GM12878 (cell line): ENCODE measurements at regions not wholly inside any gene's neighbourhood (a gene's known extent, or its start where the extent isn't known, plus 50 kb on each side); places are given as distances from the start of the nearest gene placed in this dataset.

Experiments used
- ATAC-seq: fragments of 200-7000 bp; cut with Tn5 transposase; 3 replicates; pipeline ENCODE4 v1.9.1; 2020; ENCODE audit warnings: mild to moderate bottlenecking, moderate library complexity
- BruUV-seq: library from RNA; stranded (reverse); fragments of 400-500 nt; replicated peaks from 2 replicates; lab custom pipeline; 2021; lab: Mats Ljungman, UMichigan
- CTCF ChIA-PET: fragments of 300-600 bp; sonication (Branson Sonifier 250); formaldehyde crosslinking; extraction: SDS; loops from one replicate; lab custom pipeline; 2021; ENCODE audit warnings: inconsistent platforms; lab: Yijun Ruan, JAX
- POLR2A ChIA-PET: fragments of 350-600 bp; formaldehyde crosslinking; extraction: SDS; loops from one replicate; lab custom pipeline; 2021; ENCODE audit warnings: inconsistent platforms; lab: Charles Lee
- RAD21 ChIA-PET: fragments of 300-600 bp; sonication (Branson Sonifier 250); formaldehyde crosslinking; loops from one replicate; lab custom pipeline; 2023; ENCODE audit warnings: antibody characterized with exemption; ENCODE audit not compliant: unreplicated experiment; lab: Charles Lee
- SMC1A ChIA-PET: fragments of 300-600 bp; sonication (Branson Sonifier 250); formaldehyde crosslinking; loops from one replicate; lab custom pipeline; 2023; ENCODE audit not compliant: unreplicated experiment, uncharacterized antibody; lab: Charles Lee
- DNase-seq: peaks from one replicate; pipeline ENCODE4 v3.0.0-alpha.2; 2011; ENCODE audit warnings: low read depth, low spot score
- FAIRE-seq: peaks from 3 replicates; lab custom pipeline; 2011; peaks lifted over from hg19 to GRCh38; lab: Jason Lieb, UNC
- H2AFZ ChIP-seq: 2 replicates; pipeline ENCODE4 v1.6.0; 2011; ENCODE audit warnings: low read depth, low read length, control low read depth; ENCODE audit not compliant: control insufficient read depth
- H3K27ac ChIP-seq: 2 replicates; pipeline ENCODE4 v1.5.1; 2011; ENCODE audit warnings: control low read depth; ENCODE audit not compliant: control insufficient read depth, insufficient read depth
- H3K27me3 ChIP-seq, 2 experiments: replicated peaks in 1 of 2; 2 replicates each; pipeline versions ENCODE4 v1.6.0 to v1.6.1; 2011; ENCODE audit warnings: low read length in 1 of 2; ENCODE audit not compliant: control insufficient read depth in 2 of 2, insufficient read depth in 2 of 2
- H3K36me3 ChIP-seq, 2 experiments: 2 replicates each; pipeline ENCODE4 v1.5.1; 2011; ENCODE audit warnings: low read length in 1 of 2; ENCODE audit not compliant: control insufficient read depth in 2 of 2, insufficient read depth in 2 of 2
- H3K4me1 ChIP-seq: 2 replicates; pipeline ENCODE4 v1.6.1; 2011; ENCODE audit warnings: mild to moderate bottlenecking, low read length, moderate library complexity, mixed read lengths; ENCODE audit not compliant: control insufficient read depth, insufficient read depth
- H3K4me2 ChIP-seq: 2 replicates; pipeline ENCODE4 v1.6.0; 2011; ENCODE audit warnings: control low read depth; ENCODE audit not compliant: control insufficient read depth, insufficient read depth
- H3K4me3 ChIP-seq: fragments of 200-600 bp; sonication (generic); 2 replicates; pipeline ENCODE4 v1.5.1; 2016
- H3K79me2 ChIP-seq: 2 replicates; pipeline ENCODE4 v1.6.0; 2011; ENCODE audit warnings: low read length; ENCODE audit not compliant: control insufficient read depth, insufficient read depth
- H3K9ac ChIP-seq: 2 replicates; pipeline ENCODE4 v1.8.0; 2011; ENCODE audit warnings: low read length, control low read depth, mixed read lengths; ENCODE audit not compliant: control insufficient read depth, insufficient read depth
- H3K9me3 ChIP-seq: replicated peaks from 3 replicates; pipeline ENCODE4 v1.5.1; 2011; ENCODE audit warnings: mild to moderate bottlenecking, low read length; ENCODE audit not compliant: control insufficient read depth, insufficient read depth
- H4K20me1 ChIP-seq: 2 replicates; pipeline ENCODE4 v1.6.0; 2011; ENCODE audit not compliant: control insufficient read depth, insufficient read depth
- CBFB ChIP-seq: IDR thresholded peaks from 2 replicates; pipeline ENCODE4 v1.6.1; 2016; ENCODE audit warnings: antibody characterized with exemption, low read depth
- EP300 ChIP-seq, 2 experiments: fragments of 150-350 bp in 1 of 2; IDR thresholded peaks; 2 replicates each; pipeline ENCODE4 v1.6.1; 2011 to 2012; ENCODE audit warnings: low read depth in 2 of 2, low read length in 2 of 2, borderline replicate concordance in 1 of 2, improper control_type of control experiment in 1 of 2, inconsistent platforms in 1 of 2; ENCODE audit not compliant: control insufficient read depth in 1 of 2
- HSF1 ChIP-seq: fragments of 150-350 bp; IDR thresholded peaks from 2 replicates; pipeline ENCODE4 v1.6.1; 2014; ENCODE audit warnings: mild to moderate bottlenecking, low read depth, low read length
- KDM1A ChIP-seq: fragments of 200-600 bp; sonication (generic); IDR thresholded peaks from 2 replicates; pipeline ENCODE4 v1.6.1; 2016; ENCODE audit warnings: borderline replicate concordance
- MTA2 ChIP-seq: fragments of 450-650 bp; IDR thresholded peaks from 2 replicates; pipeline ENCODE4 v1.6.1; 2016; ENCODE audit warnings: low read depth, mild to moderate bottlenecking, moderate library complexity
- SMAD5 ChIP-seq: IDR thresholded peaks from 2 replicates; pipeline ENCODE4 v1.6.1; 2016; ENCODE audit warnings: antibody characterized with exemption, low read depth
- ZNF207 ChIP-seq: fragments of 450-650 bp; IDR thresholded peaks from 2 replicates; pipeline ENCODE4 v1.6.1; 2014; ENCODE audit warnings: antibody characterized with exemption, mild to moderate bottlenecking, borderline replicate concordance
- ZNF274 ChIP-seq: IDR thresholded peaks from one replicate; pipeline ENCODE4 v1.8.0; 2011; ENCODE audit not compliant: insufficient read length, insufficient read depth
- whole genome bisulfite sequencing: methylation state at CpG from one replicate; pipeline ENCODE4 v1.1.6; 2016; ENCODE audit warnings: low lambda C conversion rate; ENCODE audit not compliant: insufficient replicate concordance, insufficient coverage; ENCODE audit errors: missing lambda C conversion rate; 5-methylcytosine and 5-hydroxymethylcytosine counted together
- in situ Hi-C: fragments of 300-500 bp; cut with MboI; formaldehyde crosslinking; loops from 9 replicates; pipeline ENCODE4 v1.14.3; 2018; ENCODE audit warnings: mixed read lengths
- intact Hi-C: fragments of 100-400 bp; cut with micrococcal nuclease; formaldehyde crosslinking; loops from one replicate; pipeline ENCODE4 v1.14.2; 2022; ENCODE audit not compliant: unreplicated experiment

- H3K27ac ChIP-seq: no peak overlapping the region
- TF ChIP-seq ZNF207 (no peak), KDM1A (no peak), EP300 (IDR thresholded peaks at IDR 0.05; ENCODE audit: borderline replicate concordance in 1 of 2, control insufficient read depth in 1 of 2, low read depth in 2 of 2, low read length in 2 of 2) (no peak), SMAD5 (no peak), HSF1 (no peak), ZNF274 (no peak), CBFB (no peak), MTA2 (no peak)
- TF ChIP-seq, all 136 proteins: peak for 0
- ChIA-PET POLR2A (no interaction called here), CTCF (no interaction called here), RAD21 (no interaction called here), SMC1A (no interaction called here)
- H3K27me3 ChIP-seq: no peaks in the 10 kb centered on the region
- no peaks in the 10 kb centered on the region for H3K4me1 ChIP-seq
- FAIRE-seq (no peak), ATAC-seq (no peak), DNase-seq (no peak)
- in situ Hi-C loops: no loop called here
- no peak overlapping the region for H2AFZ ChIP-seq
- no TSS peak for BruUV-seq
- no peaks in the 10 kb centered on the region for H3K79me2 ChIP-seq
- no peak overlapping the region for H3K4me2 ChIP-seq
- WGBS: 0% methylated on average over 2 of the region's 2 CpGs
- no peaks in the 10 kb centered on the region for H4K20me1 ChIP-seq
- intact Hi-C loops: no loop called here
- no peaks in the 10 kb centered on the region for H3K36me3 ChIP-seq
- no peak overlapping the region for H3K9ac ChIP-seq
- H3K4me3 ChIP-seq: no peak overlapping the region
- H3K9me3 ChIP-seq: no peaks in the 10 kb centered on the region
Observed at GRCh38 chr6:23212398-23212797, 643.0 kb downstream of the HDGFL1 start.
